HCT116 (cell line): ENCODE measurements at regions not wholly inside any gene's neighbourhood (a gene's known extent, or its start where the extent isn't known, plus 50 kb on each side); places are given as distances from the start of the nearest gene placed in this dataset.
"Not testable (repeated sequence)": the region's sequence is repeated elsewhere in the genome, so short reads cannot be mapped to it uniquely, and the experiment has no call there.

Experiments used
- CEBPB ChIP-seq: IDR thresholded peaks from 2 replicates; pipeline ENCODE4 v1.6.1; 2012; ENCODE audit warnings: low read depth
- EGR1 ChIP-seq: IDR thresholded peaks from 2 replicates; pipeline ENCODE4 v1.6.1; 2012; ENCODE audit warnings: low read depth
- ELF1 ChIP-seq: IDR thresholded peaks from 2 replicates; pipeline ENCODE4 v1.6.1; 2012; ENCODE audit warnings: low read depth, borderline replicate concordance
- EZH2 ChIP-seq: fragments of 200-600 bp; sonication (generic); IDR thresholded peaks from 2 replicates; pipeline ENCODE4 v1.6.1; 2017; ENCODE audit warnings: antibody characterized with exemption, mixed run types
- POLR2A ChIP-seq: IDR thresholded peaks from 2 replicates; pipeline ENCODE4 v1.7.0; 2011; ENCODE audit warnings: borderline replicate concordance; ENCODE audit not compliant: insufficient read depth, insufficient read length; ENCODE audit errors: extremely low read depth
- POLR2AphosphoS5 ChIP-seq: IDR thresholded peaks from 2 replicates; pipeline ENCODE4 v1.6.1; 2011; ENCODE audit warnings: mild to moderate bottlenecking, low read depth, low read length, moderate library complexity
- RAD21 ChIP-seq: IDR thresholded peaks from 2 replicates; pipeline ENCODE4 v1.6.1; 2012; ENCODE audit warnings: low read depth, mild to moderate bottlenecking
- SIN3A ChIP-seq: IDR thresholded peaks from 2 replicates; pipeline ENCODE4 v1.6.1; 2012; ENCODE audit warnings: low read depth
- TCF7L2 ChIP-seq: IDR thresholded peaks from 2 replicates; pipeline ENCODE4 v1.7.0; 2011; ENCODE audit warnings: borderline replicate concordance, inconsistent platforms; ENCODE audit not compliant: insufficient read depth, insufficient read length; ENCODE audit errors: extremely low read depth
- ZNF274 ChIP-seq: fragments of 200-500 bp; sonication (Bioruptor generic); IDR thresholded peaks from 2 replicates; pipeline ENCODE4 v1.6.1; 2014; ENCODE audit warnings: mild to moderate bottlenecking, low read depth, low read length, inconsistent platforms
- TF ChIP-seq, protein P1 (sequence below), 3 experiments: fragments of 200-600 bp in 1 of 3; sonication (generic) in 1 of 3; IDR thresholded peaks in 2 of 3; conservative IDR thresholded peaks in 1 of 3; 2 replicates each; pipeline ENCODE4 v1.5.1; 2012 to 2017; ENCODE audit warnings: low read depth in 2 of 3, low read length in 2 of 3, antibody characterized with exemption in 1 of 3, borderline replicate concordance in 1 of 3, control low read depth in 1 of 3, mild to moderate bottlenecking in 1 of 3, mixed read lengths in 1 of 3, mixed run types in 1 of 3, moderate library complexity in 1 of 3; ENCODE audit not compliant: insufficient read depth in 1 of 3
- TF ChIP-seq, protein P2 (sequence below): IDR thresholded peaks from 2 replicates; pipeline ENCODE4 v1.6.1; 2011; ENCODE audit warnings: mild to moderate bottlenecking, low read length, moderate library complexity; ENCODE audit not compliant: insufficient replicate concordance; ENCODE audit errors: extremely low read depth
- TF ChIP-seq, protein P3 (sequence below): IDR thresholded peaks from 2 replicates; pipeline ENCODE4 v1.6.1; 2012
- TF ChIP-seq, protein P4 (sequence below): IDR thresholded peaks from 2 replicates; pipeline ENCODE4 v1.6.1; 2012; ENCODE audit warnings: low read depth

DNA sequence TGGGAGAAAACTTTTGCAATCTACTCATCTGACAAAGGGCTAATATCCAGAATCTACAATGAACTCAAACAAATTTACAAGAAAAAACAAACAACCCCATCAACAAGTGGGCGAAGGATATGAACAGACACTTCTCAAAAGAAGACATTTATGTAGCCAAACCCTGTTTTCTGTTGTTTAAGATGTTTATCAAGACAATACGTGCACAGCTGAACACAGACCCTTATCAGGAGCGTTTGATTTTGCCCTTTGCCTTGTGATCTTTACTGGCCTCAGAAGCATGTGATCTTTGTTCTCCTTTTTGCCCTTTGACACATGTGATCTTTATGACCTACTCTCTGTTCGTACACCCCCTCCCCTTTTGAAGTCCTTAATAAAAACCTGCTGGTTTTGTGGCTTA lies 83.7 kb downstream of the VCAM1 start:
- not testable (repeated sequence) for TF ChIP-seq POLR2AphosphoS5, EZH2, SIN3A, RAD21, ZNF274, EGR1, TCF7L2, CEBPB, POLR2A, ELF1
- TF ChIP-seq, protein P1, sequence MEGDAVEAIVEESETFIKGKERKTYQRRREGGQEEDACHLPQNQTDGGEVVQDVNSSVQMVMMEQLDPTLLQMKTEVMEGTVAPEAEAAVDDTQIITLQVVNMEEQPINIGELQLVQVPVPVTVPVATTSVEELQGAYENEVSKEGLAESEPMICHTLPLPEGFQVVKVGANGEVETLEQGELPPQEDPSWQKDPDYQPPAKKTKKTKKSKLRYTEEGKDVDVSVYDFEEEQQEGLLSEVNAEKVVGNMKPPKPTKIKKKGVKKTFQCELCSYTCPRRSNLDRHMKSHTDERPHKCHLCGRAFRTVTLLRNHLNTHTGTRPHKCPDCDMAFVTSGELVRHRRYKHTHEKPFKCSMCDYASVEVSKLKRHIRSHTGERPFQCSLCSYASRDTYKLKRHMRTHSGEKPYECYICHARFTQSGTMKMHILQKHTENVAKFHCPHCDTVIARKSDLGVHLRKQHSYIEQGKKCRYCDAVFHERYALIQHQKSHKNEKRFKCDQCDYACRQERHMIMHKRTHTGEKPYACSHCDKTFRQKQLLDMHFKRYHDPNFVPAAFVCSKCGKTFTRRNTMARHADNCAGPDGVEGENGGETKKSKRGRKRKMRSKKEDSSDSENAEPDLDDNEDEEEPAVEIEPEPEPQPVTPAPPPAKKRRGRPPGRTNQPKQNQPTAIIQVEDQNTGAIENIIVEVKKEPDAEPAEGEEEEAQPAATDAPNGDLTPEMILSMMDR (IDR thresholded peaks at IDR 0.05 in 2 of 3, conservative IDR thresholded peaks at IDR 0.05 in 1 of 3; ENCODE audit: borderline replicate concordance in 1 of 3, insufficient read depth in 1 of 3, low read depth in 2 of 3, low read length in 2 of 3) = not testable (repeated sequence)
- TF ChIP-seq, protein P2, sequence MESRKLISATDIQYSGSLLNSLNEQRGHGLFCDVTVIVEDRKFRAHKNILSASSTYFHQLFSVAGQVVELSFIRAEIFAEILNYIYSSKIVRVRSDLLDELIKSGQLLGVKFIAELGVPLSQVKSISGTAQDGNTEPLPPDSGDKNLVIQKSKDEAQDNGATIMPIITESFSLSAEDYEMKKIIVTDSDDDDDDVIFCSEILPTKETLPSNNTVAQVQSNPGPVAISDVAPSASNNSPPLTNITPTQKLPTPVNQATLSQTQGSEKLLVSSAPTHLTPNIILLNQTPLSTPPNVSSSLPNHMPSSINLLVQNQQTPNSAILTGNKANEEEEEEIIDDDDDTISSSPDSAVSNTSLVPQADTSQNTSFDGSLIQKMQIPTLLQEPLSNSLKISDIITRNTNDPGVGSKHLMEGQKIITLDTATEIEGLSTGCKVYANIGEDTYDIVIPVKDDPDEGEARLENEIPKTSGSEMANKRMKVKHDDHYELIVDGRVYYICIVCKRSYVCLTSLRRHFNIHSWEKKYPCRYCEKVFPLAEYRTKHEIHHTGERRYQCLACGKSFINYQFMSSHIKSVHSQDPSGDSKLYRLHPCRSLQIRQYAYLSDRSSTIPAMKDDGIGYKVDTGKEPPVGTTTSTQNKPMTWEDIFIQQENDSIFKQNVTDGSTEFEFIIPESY = not testable (repeated sequence)
- TF ChIP-seq, protein P3, sequence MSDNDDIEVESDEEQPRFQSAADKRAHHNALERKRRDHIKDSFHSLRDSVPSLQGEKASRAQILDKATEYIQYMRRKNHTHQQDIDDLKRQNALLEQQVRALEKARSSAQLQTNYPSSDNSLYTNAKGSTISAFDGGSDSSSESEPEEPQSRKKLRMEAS = not testable (repeated sequence)
- TF ChIP-seq, protein P4, sequence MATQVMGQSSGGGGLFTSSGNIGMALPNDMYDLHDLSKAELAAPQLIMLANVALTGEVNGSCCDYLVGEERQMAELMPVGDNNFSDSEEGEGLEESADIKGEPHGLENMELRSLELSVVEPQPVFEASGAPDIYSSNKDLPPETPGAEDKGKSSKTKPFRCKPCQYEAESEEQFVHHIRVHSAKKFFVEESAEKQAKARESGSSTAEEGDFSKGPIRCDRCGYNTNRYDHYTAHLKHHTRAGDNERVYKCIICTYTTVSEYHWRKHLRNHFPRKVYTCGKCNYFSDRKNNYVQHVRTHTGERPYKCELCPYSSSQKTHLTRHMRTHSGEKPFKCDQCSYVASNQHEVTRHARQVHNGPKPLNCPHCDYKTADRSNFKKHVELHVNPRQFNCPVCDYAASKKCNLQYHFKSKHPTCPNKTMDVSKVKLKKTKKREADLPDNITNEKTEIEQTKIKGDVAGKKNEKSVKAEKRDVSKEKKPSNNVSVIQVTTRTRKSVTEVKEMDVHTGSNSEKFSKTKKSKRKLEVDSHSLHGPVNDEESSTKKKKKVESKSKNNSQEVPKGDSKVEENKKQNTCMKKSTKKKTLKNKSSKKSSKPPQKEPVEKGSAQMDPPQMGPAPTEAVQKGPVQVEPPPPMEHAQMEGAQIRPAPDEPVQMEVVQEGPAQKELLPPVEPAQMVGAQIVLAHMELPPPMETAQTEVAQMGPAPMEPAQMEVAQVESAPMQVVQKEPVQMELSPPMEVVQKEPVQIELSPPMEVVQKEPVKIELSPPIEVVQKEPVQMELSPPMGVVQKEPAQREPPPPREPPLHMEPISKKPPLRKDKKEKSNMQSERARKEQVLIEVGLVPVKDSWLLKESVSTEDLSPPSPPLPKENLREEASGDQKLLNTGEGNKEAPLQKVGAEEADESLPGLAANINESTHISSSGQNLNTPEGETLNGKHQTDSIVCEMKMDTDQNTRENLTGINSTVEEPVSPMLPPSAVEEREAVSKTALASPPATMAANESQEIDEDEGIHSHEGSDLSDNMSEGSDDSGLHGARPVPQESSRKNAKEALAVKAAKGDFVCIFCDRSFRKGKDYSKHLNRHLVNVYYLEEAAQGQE = not testable (repeated sequence)
